RWPE1 (cell line): ENCODE measurements at regions not wholly inside any gene's neighbourhood (a gene's known extent, or its start where the extent isn't known, plus 50 kb on each side); places are given as distances from the start of the nearest gene placed in this dataset.

ENCODE experiments used
- CTCF ChIA-PET: fragments of 350-600 bp; sonication (Branson Sonifier 250); formaldehyde crosslinking; extraction: SDS; loops from one replicate; lab custom pipeline; 2021; lab: Yijun Ruan, JAX
- POLR2A ChIA-PET: fragments of 400-600 bp; formaldehyde crosslinking; extraction: SDS; loops from one replicate; lab custom pipeline; 2020; ENCODE audit warnings: antibody characterized with exemption; ENCODE audit not compliant: low non-redundant PET; lab: Yijun Ruan, JAX
- DNase-seq: peaks from one replicate; pipeline ENCODE4 v3.0.0; 2012; ENCODE audit warnings: low spot score
- H3K27ac ChIP-seq: fragments of 450-650 bp; 2 replicates; pipeline ENCODE4 v1.5.1; 2017
- CTCF ChIP-seq: fragments of 450-650 bp; conservative IDR thresholded peaks from 2 replicates; pipeline ENCODE4 v1.5.1; 2017; ENCODE audit warnings: low read depth, mild to moderate bottlenecking

- no peak for TF ChIP-seq CTCF
- DNase-seq, result no peak
- ChIA-PET POLR2A (no interaction called here), CTCF (no interaction called here)
- H3K27ac ChIP-seq, result no peak overlapping the region
Measured at GRCh38 chr11:109173504-109173903, 248.5 kb upstream of the C11orf87 start.

- ChIA-PET CTCF (no interaction called here), POLR2A (no interaction called here)
- H3K27ac ChIP-seq, result no peak overlapping the region
- DNase-seq, result no peak
- no peak for TF ChIP-seq CTCF
Measured at GRCh38 chr11:109184376-109184775, 237.6 kb upstream of the C11orf87 start.

- H3K27ac ChIP-seq, result no peak overlapping the region
- POLR2A ChIA-PET, result no interaction called here
- no peak for TF ChIP-seq CTCF
- CTCF ChIA-PET, result no interaction called here
- DNase-seq, result no peak
Measured at GRCh38 chr11:109192864-109193263, 229.1 kb upstream of the C11orf87 start.

- CTCF ChIA-PET, result no interaction called here
- POLR2A ChIA-PET, result no interaction called here
- no peak for TF ChIP-seq CTCF
Measured at GRCh38 chr11:109193880-109194279, 228.1 kb upstream of the C11orf87 start.

GRCh38 chr11:109196016-109196415 is 226.0 kb upstream of the C11orf87 start:
- no peak for DNase-seq
- no peak overlapping the region for H3K27ac ChIP-seq
- ChIA-PET POLR2A (no interaction called here), CTCF (no interaction called here)
- no peak for TF ChIP-seq CTCF

More at GRCh38 chr11:109193880-109194279, 228.1 kb upstream of the C11orf87 start:
- no peak overlapping the region for H3K27ac ChIP-seq
- no peak for DNase-seq

- H3K27ac ChIP-seq, result no peak overlapping the region
- no peak for TF ChIP-seq CTCF
- CTCF ChIA-PET, result interaction anchor here (0.7 kb wide), 1 partner anchor 54 kb away, joined by 8 read pairs; no protein-coding TSS in a partner anchor
- no peak for DNase-seq
- POLR2A ChIA-PET, result no interaction called here
Measured at GRCh38 chr11:109197656-109198055, 224.3 kb upstream of the C11orf87 start.

- ChIA-PET POLR2A (no interaction called here), CTCF (no interaction called here)
- no peak overlapping the region for H3K27ac ChIP-seq
- no peak for TF ChIP-seq CTCF
- no peak for DNase-seq
Measured at GRCh38 chr11:109203176-109203575, 218.8 kb upstream of the C11orf87 start.
